Stimulated activated CD8-positive, alpha-beta memory T cell treated with anti-CD3 and anti-CD28 coated beads, Interleukin-7, amount 100 ng/mL, for 4 hours (primary cell): ENCODE measurements at regions not wholly inside any gene's neighbourhood (a gene's known extent, or its start where the extent isn't known, plus 50 kb on each side); places are given as distances from the start of the nearest gene placed in this dataset.
"Not testable (repeated sequence)": the region's sequence is repeated elsewhere in the genome, so short reads cannot be mapped to it uniquely, and the experiment has no call there.

ENCODE experiments used
- DNase-seq, 2 donors: peaks; one replicate each; pipeline ENCODE4 v3.0.0-alpha.2; 2020; ENCODE audit warnings: low read depth in 2 of 2

DNA sequence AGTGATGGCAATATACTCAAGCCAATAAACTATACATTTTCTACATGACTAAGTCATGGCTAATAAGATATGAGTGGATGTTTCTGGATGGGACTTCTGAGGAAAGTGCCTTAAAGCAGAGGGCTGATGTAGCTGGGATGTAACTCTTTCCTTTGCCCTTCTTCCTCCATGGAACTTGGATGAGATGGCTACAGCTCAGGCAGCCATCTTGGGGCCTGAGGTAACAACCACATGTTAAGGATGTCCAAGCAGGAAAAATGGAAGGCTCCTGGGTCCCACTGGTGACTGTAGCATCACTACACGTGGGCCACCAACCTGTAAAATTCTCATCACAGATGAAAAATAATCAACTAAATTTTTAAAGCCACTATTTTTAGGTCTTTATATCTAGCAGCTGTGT lies 54.4 kb upstream of the GRIP1 start:
- no peak for DNase-seq

DNA sequence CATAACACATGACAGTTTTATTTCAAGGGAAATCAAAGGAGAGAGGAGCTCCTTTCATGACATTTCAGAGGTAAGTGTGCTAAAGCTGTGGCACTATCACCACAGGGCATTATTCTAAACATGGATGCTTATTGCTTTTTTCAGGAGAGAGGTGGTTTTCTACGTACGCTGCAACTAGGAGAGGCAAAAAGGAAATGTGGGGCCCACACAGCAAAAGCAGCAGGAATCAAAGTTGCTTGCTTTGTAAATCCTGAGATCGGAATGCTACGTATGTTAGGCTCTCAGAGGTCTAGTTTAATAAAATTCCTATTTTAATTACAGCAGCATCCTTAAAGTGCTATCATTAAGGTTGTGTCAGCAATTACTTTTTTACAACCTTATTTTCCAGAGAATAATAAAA lies 55.0 kb upstream of the GRIP1 start:
- no peak for DNase-seq

DNA sequence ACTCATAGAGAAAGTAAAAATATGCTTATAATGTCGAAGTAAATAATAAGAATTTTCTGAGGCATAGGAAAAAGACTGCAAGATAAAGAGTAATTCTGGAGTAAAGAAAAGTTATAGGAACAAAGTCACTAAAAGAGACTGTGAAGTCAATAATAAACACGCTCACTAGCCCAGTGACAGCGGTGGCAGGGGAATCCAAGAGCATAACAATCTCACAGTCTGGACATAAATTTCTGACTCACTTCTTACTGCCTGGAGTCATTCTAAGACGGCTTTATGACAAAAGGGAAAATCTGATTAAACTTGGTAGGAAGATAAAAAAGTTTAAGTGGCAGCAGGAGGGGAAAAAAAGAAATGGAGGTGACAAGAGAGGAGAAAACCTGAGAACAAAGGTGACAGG lies 56.4 kb upstream of the GRIP1 start:
- no peak for DNase-seq

GRCh38 chr12:66736931-66737330 lies 58.1 kb upstream of the GRIP1 start:
- no peak for DNase-seq

DNA sequence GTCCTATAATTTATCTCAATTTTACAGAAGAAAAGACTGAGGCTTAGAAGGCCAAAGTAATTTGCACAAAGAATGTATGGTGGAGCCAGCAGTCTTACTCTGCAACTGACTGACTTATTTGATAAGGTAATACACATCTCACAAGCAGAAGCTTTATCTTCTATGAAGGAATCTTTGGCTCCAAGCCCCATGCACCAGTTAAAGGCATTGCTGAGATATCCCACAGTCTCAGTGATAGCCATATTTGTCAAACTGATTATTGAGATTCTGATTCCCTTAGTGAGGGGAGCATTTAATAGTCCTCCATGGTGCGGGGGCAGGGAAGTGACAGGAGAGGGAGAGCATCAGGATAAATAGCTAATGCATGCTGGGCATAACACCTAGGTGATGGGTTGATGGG lies 60.4 kb upstream of the GRIP1 start:
- no peak for DNase-seq

DNA sequence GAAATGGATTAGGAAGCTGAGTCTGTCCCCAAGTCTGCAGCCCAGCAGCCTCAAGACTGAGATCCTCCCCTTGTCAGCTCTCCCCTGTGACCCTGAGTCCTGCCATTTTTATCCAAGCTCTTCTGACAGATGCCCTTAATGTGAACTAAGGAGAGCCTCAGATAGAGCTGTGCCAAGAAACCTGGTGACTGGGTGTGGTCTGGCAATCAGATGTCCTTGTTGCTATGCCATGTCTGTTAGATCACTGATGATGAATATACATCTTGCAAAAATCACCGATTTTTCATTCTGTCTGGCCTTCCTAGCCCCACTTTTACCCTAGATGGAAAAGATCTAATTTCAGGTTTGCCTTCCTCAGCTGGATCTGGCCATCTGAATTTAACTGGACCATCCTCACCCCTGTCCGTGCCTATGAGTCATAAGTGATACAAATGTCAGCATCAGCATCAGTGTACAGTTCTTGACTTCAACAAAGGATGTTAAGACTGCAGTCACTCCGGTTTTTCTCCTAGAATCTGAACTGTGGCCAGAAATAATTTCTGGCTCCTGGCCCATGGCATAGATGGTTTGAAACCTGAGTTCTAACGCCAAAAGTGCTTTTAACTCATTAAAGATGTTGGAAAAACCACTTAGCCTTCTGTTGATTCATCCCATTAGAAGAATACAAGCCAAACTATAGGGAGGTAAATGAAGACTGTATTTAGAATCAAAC lies 61.2 kb upstream of the GRIP1 start:
- no peak for DNase-seq

GRCh38 chr12:66740732-66741131 lies 61.9 kb upstream of the GRIP1 start:
- no peak for DNase-seq

DNA sequence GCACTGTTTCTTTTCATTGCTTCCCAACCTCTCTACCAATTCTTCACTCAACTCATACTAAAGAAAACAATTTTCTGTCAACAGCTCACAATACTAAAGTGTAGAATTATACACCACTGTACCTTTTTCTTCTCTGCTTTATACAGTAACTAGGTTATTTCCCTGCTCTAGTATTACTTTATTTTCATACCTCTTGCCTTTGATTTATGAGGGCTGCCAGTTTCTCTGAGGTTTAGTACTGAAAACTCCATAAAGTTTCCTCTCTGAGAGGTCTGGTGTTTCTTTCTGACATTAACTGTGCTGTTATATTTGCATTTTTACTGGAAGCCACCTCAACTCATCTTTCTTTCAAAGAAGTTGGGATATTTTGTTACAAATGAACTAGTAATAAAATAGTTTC lies 63.0 kb upstream of the GRIP1 start:
- no peak for DNase-seq

GRCh38 chr12:66742508-66743367 lies 63.9 kb upstream of the GRIP1 start:
- DNase-seq, result no peak

- DNase-seq, result no peak
Observed at GRCh38 chr12:66744461-66744860, 65.6 kb upstream of the GRIP1 start.

DNA sequence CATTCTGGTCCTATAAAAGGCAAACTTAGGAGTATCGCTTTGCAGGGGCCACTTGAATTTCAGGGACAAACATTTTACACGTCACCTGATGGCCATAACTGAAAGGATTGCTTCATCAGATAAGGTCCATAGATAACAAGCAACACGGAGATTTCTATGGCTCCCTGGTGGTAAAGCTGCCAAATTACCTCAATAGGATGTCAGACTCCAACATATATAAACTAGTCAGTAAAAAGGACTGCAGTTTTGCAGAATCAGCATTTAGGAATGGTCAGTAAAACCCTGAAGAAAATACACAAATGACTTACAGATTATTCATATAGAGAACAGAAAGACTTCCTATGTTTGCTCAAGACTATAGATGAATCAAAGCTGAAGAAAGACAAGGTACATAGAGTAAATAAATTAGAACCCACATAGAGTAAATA lies 66.1 kb upstream of the GRIP1 start:
- no peak for DNase-seq

DNA sequence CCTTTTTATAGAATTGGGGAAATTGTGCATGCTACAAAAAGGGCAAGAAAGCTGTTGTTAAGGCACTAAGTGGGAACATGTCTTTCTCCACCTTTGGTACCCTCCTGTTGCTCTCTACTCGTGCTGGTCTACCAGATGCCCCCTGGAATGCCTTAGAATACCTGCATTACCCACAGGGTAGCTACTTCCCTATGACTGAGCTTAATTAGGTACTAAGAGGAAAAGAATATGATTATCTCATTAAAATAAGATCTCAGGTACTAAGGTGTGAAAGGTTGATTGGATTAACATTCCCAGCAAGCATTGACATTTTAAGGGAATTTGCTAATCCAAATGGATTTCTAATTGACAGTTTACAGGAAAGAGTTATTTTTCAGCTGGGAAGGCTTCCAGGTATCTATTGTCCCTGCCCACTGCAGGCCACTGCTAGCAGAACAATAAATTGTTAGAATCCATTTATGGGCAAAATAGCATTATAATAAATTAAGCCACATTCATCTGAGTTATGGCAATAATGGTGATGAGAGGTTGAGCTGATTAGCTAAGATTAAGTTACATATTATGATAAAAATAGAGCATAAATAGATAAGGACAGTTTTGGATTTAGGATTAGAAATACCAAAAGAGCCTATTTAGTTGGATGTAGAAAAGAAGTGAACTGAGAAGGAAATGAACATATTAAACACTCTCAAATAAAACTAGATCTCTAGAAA lies 67.8 kb upstream of the GRIP1 start:
- DNase-seq, result no peak

- DNase-seq, result no peak
Observed at GRCh38 chr12:66751432-66752113, 72.7 kb upstream of the GRIP1 start.

- no peak for DNase-seq
Observed at GRCh38 chr12:66753810-66754209, 74.9 kb upstream of the GRIP1 start.

DNA sequence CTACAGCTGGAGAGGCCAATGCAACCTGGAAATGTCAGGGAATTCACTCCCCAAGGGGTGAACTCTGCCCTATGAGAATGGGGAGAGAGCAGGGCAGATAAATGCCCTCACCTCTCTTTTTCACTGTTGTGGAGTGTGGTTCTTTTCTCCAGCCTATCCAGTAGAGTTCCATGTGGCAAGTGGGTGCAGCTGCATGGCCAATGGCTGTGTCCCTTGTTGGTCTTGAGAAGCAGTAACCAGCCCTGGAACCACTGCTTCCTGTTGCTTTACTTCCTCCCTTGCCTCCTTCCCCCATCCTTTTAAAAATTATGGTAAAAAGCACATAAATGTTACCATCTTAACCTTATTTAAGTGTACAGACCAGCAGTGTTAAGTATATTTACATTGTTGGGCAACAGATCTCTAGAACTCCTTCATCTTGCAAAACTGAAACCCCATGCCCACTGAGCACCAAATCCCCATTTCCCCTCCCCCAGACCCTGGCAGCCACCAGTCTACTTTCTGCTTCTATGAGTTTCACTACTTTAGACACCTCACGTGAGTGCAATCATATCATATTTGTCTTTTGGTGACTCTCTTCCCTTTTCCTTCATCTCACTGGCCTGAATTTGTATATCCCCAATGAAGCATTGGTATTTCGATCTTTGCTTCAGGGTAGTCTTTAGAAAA lies 77.0 kb upstream of the GRIP1 start:
- no peak for DNase-seq

DNA sequence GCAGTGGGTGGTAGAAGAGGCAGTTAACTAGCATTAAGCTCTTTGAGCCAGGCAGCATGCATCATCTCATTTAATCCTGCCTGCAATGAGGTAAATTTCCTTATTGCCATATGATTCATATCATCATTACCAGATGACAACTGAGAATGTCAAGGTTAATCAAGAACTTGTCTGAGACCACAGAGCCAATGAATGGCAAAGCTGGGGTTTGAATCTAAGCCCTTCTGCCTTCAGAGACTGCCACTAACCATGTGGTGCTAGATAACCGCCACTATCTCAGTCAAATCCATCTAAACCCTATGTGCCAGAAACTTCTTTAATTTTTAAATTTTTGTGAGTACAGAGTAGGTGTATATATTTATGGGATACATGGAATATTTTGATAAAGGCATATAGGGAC lies 77.8 kb upstream of the GRIP1 start:
- DNase-seq, result no peak

DNA sequence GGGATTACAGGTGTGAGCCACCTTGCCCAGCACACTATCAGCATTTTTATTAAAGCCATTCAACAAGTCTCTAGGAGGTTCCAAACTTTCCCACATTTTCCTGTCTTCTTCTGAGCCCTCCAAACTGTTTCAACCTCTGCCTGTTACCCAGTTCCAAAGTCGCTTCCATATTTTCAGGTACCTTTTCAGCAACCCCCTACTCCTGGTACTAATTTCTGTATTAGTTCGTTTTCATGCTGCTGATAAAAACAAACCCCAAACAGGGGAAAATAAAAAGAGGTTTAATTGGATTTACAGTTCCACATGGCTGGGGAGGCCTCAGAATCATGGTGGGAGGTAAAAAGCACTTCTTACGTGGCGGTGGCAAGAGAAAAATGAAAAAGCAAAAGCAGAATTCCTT lies 81.2 kb upstream of the GRIP1 start:
- not testable (repeated sequence) for DNase-seq

DNA sequence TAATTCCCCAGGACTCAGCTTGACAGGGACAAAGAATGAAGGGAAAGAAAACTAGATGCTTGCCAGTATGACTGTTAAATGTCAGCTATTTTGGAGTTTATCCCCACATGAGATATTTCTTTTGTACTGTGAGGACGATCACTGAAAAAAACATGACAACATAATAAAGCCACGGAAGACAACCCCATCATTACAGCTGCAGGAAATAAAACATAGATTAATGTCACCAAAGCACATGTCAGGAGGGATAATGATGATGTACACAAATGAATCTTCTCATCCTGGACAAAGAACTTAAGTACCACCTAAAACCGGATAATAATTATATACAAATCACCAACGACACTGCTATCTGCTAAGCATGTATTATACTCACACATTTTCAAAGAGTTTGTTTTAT lies 84.6 kb upstream of the GRIP1 start:
- no peak for DNase-seq

- no peak for DNase-seq
Observed at GRCh38 chr12:66765204-66765603, 86.3 kb upstream of the GRIP1 start.

DNA sequence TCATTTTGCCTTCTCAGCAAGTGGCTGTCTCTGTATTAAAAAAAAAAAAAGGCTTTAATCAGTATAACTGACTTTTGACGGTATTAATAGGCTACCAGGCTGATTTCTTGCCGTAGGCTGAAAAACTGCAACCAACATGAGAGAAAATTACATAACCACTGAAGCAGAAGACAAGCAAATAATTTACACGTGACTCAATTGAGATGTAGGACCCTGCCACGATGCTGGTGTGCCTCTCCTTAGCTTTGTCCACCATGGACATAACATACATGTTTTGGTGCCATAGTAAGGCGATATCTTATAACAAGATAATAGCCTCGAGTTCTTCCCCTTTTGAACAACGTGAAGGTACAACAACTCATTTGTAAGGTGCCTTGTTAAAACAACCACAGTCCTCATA lies 88.7 kb upstream of the GRIP1 start:
- DNase-seq, result no peak

DNA sequence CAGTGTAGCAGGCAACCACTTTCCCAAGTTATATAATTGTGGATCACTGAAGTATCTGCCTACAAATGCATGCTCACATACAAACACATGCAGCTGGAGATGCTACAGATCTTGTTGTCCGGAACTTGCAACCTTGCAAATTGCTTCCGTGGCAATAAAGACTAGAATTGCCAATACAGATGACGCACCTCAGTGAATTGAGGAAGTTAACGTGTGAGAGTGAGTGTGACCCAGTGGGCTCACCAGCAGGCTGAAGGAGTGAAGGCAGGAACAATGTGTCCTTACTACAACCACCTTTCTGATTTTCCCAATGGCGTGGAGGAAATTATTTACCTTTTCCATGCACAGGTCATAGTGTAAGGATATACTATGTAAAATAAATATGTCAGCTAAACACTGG lies 89.4 kb upstream of the GRIP1 start:
- DNase-seq, result no peak

DNA sequence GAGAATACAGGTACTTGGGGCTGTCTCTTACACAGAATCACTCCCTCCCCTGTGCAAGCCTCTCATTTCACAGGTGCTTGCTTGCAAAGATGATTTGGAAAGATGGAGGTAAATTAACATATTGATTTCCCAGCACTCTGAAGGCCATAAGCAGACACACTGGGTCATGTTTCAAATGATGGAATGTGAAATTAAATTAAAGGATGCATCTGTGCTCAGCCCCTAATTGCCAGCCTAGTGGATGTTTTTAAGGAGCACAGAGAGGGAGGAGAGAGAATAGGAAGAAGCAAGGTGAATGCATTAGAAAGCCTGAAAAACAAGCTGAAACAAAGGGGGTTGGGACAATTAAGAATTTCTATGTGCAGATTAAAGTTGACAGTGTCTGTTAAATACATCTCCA lies 96.1 kb upstream of the GRIP1 start:
- no peak for DNase-seq
